H9 (cell line): ENCODE measurements at regions not wholly inside any gene's neighbourhood (a gene's known extent, or its start where the extent isn't known, plus 50 kb on each side); places are given as distances from the start of the nearest gene placed in this dataset.

ENCODE experiments used
- DNase-seq: peaks from one replicate; pipeline ENCODE4 v3.0.0-alpha.2; 2017
- H2AFZ ChIP-seq: one replicate; pipeline ENCODE4 v1.6.1; 2013; ENCODE audit warnings: mild to moderate bottlenecking, low read length, control low read depth, moderate library complexity
- H2AK5ac ChIP-seq: 2 replicates; pipeline ENCODE4 v1.6.1; 2013; ENCODE audit warnings: low read length, control low read depth, mixed read lengths; ENCODE audit not compliant: insufficient read length
- H2BK120ac ChIP-seq: one replicate; pipeline ENCODE4 v1.6.1; 2013; ENCODE audit warnings: low read depth, mild to moderate bottlenecking, low read length, control low read depth, inconsistent platforms; ENCODE audit not compliant: poor library complexity, severe bottlenecking
- H2BK12ac ChIP-seq: 2 replicates; pipeline ENCODE4 v1.6.1; 2013; ENCODE audit warnings: low read length, control low read depth, mixed read lengths, low read depth; ENCODE audit not compliant: insufficient read length
- H2BK15ac ChIP-seq: 2 replicates; pipeline ENCODE4 v1.6.1; 2013; ENCODE audit warnings: low read depth, low read length, control low read depth
- H2BK20ac ChIP-seq: one replicate; pipeline ENCODE4 v1.6.1; 2013; ENCODE audit warnings: low read depth, mild to moderate bottlenecking, low read length, control low read depth, inconsistent platforms; ENCODE audit not compliant: poor library complexity, severe bottlenecking
- H2BK5ac ChIP-seq: 2 replicates; pipeline ENCODE4 v1.6.1; 2013; ENCODE audit warnings: low read length, control low read depth, mixed read lengths; ENCODE audit not compliant: insufficient read length
- H3K14ac ChIP-seq: 2 replicates; pipeline ENCODE4 v1.6.1; 2013; ENCODE audit warnings: low read length, control low read depth; ENCODE audit not compliant: insufficient read depth
- H3K18ac ChIP-seq: 2 replicates; pipeline ENCODE4 v1.6.1; 2013; ENCODE audit warnings: low read depth, mild to moderate bottlenecking, mixed read lengths, low read length, control low read depth; ENCODE audit not compliant: insufficient read length
- H3K23ac ChIP-seq: 2 replicates; pipeline ENCODE4 v1.6.1; 2013; ENCODE audit warnings: low read length, control low read depth, mixed read lengths, low read depth; ENCODE audit not compliant: insufficient read length
- H3K23me2 ChIP-seq: 2 replicates; pipeline ENCODE4 v1.6.1; 2013; ENCODE audit warnings: low read depth, mild to moderate bottlenecking, mixed read lengths, low read length, control low read depth; ENCODE audit not compliant: insufficient read length, poor library complexity, severe bottlenecking
- H3K27ac ChIP-seq: 2 replicates; pipeline ENCODE4 v1.5.1; 2013; ENCODE audit warnings: low read length, control low read depth, mixed read lengths, low read depth; ENCODE audit not compliant: insufficient read length
- H3K27me3 ChIP-seq: 2 replicates; pipeline ENCODE4 v1.6.1; 2013; ENCODE audit warnings: low read length, control low read depth, inconsistent platforms; ENCODE audit not compliant: insufficient read depth
- H3K4ac ChIP-seq: 2 replicates; pipeline ENCODE4 v1.6.1; 2013; ENCODE audit warnings: low read depth, mild to moderate bottlenecking, control low read depth, inconsistent platforms, low read length, moderate library complexity
- H3K4me1 ChIP-seq: 2 replicates; pipeline ENCODE4 v1.6.1; 2013; ENCODE audit warnings: low read length, control low read depth, inconsistent platforms; ENCODE audit not compliant: insufficient read depth
- H3K4me2 ChIP-seq: 2 replicates; pipeline ENCODE4 v1.6.1; 2013; ENCODE audit warnings: low read length, control low read depth, mixed read lengths; ENCODE audit not compliant: insufficient read length, insufficient read depth
- H3K56ac ChIP-seq: 2 replicates; pipeline ENCODE4 v1.6.1; 2013; ENCODE audit warnings: low read depth, mild to moderate bottlenecking, mixed read lengths, low read length, control low read depth; ENCODE audit not compliant: insufficient read length
- H3K79me1 ChIP-seq: 2 replicates; pipeline ENCODE4 v1.6.1; 2013; ENCODE audit warnings: low read depth, mild to moderate bottlenecking, moderate library complexity, low read length, control low read depth, inconsistent platforms; ENCODE audit not compliant: insufficient read depth, poor library complexity, severe bottlenecking
- H3K79me2 ChIP-seq: 2 replicates; pipeline ENCODE4 v1.6.1; 2013; ENCODE audit warnings: low read length, control low read depth, inconsistent platforms; ENCODE audit not compliant: insufficient read depth
- H3K9ac ChIP-seq: 2 replicates; pipeline ENCODE4 v1.6.1; 2013; ENCODE audit warnings: low read length, control low read depth, mixed read lengths; ENCODE audit not compliant: insufficient read length; ENCODE audit errors: extremely low read depth
- H3K9me3 ChIP-seq: one replicate; pipeline ENCODE4 v1.6.1; 2013; ENCODE audit warnings: low read depth, low read length, inconsistent platforms; ENCODE audit not compliant: control insufficient read depth
- H3T11ph ChIP-seq: one replicate; pipeline ENCODE4 v1.6.1; 2013; ENCODE audit warnings: mild to moderate bottlenecking, low read length, control low read depth, inconsistent platforms
- H4K20me1 ChIP-seq: one replicate; pipeline ENCODE4 v1.6.1; 2013; ENCODE audit not compliant: control insufficient read depth, insufficient read length, insufficient read depth
- H4K5ac ChIP-seq: 2 replicates; pipeline ENCODE4 v1.6.1; 2013; ENCODE audit warnings: low read depth, mild to moderate bottlenecking, mixed read lengths, low read length, control low read depth; ENCODE audit not compliant: insufficient read length
- H4K8ac ChIP-seq: replicated peaks from 2 replicates; pipeline ENCODE4 v1.6.1; 2013; ENCODE audit warnings: low read length, control low read depth, mixed read lengths, low read depth; ENCODE audit not compliant: insufficient read length
- H4K91ac ChIP-seq: 2 replicates; pipeline ENCODE4 v1.6.1; 2013; ENCODE audit warnings: low read depth, mild to moderate bottlenecking, moderate library complexity, mixed read lengths, low read length, control low read depth; ENCODE audit not compliant: insufficient read length
- H3K27ac Mint-ChIP-seq, 3 experiments: 2 replicates in 2 of 3; 3 replicates in 1 of 3; pipeline ENCODE4 v1.8.0; 2020 to 2021; ENCODE audit warnings: mixed read lengths in 3 of 3, mild to moderate bottlenecking in 1 of 3, moderate library complexity in 1 of 3
- H3K27me3 Mint-ChIP-seq: 2 replicates; pipeline ENCODE4 v1.8.0; 2021; ENCODE audit warnings: low read depth, mild to moderate bottlenecking, moderate library complexity, mixed read lengths
- H3K36me3 Mint-ChIP-seq, 3 experiments: 2 replicates in 2 of 3; 3 replicates in 1 of 3; pipeline ENCODE4 v1.8.0; 2020 to 2021; ENCODE audit warnings: low read depth in 3 of 3, mixed read lengths in 3 of 3; ENCODE audit not compliant: insufficient read depth in 1 of 3
- H3K4me1 Mint-ChIP-seq, 2 experiments: 2 replicates each; pipeline ENCODE4 v1.8.0; 2020; ENCODE audit warnings: mixed read lengths in 2 of 2
- H3K4me3 Mint-ChIP-seq, 2 experiments: 2 replicates in 1 of 2; 3 replicates in 1 of 2; pipeline ENCODE4 v1.8.0; 2020 to 2021; ENCODE audit warnings: mild to moderate bottlenecking in 2 of 2, mixed read lengths in 2 of 2, moderate library complexity in 1 of 2
- H3K9me3 Mint-ChIP-seq, 2 experiments: 2 replicates in 1 of 2; 3 replicates in 1 of 2; pipeline ENCODE4 v1.8.0; 2020; ENCODE audit warnings: mild to moderate bottlenecking in 2 of 2, mixed read lengths in 2 of 2, moderate library complexity in 1 of 2
- CTCF ChIP-seq: fragments of 200-600 bp; sonication (generic); conservative IDR thresholded peaks from 3 replicates; pipeline ENCODE4 v1.8.0; 2021; ENCODE audit warnings: antibody characterized with exemption, mild to moderate bottlenecking
- WGBS: extraction: QIAGEN DNeasy Blood & Tissue Kit; methylation state at CpG from one replicate; pipeline ENCODE4 v1.1.7; 2013; ENCODE audit warnings: missing lambda C conversion rate, low lambda C conversion rate, mixed read lengths; ENCODE audit not compliant: insufficient read length; ENCODE audit errors: extremely low coverage; 5-methylcytosine and 5-hydroxymethylcytosine counted together

GRCh38 chr4:127001933-127002332 is 630.8 kb upstream of the INTU start:
- H3K4me3 Mint-ChIP-seq, result no peak overlapping the region

More at GRCh38 chr4:127001933-127002332, 630.8 kb upstream of the INTU start:
- Histone ChIP-seq H3K23ac (no peak overlapping the region), H3K9me3 (no peaks in the 10 kb centered on the region), H3T11ph (no peak overlapping the region), H3K14ac (no peak overlapping the region), H3K56ac (no peak overlapping the region), H2BK5ac (no peak overlapping the region), H4K8ac (no peak overlapping the region), H3K9ac (no peak overlapping the region), H3K79me2 (no peaks in the 10 kb centered on the region), H3K23me2 (no peaks in the 10 kb centered on the region), H2AFZ (no peak overlapping the region), H3K27ac (no peak overlapping the region), H3K4me1 (no peaks in the 10 kb centered on the region), H4K20me1 (no peaks in the 10 kb centered on the region), H2BK20ac (no peak overlapping the region), H3K79me1 (no peaks in the 10 kb centered on the region), H2BK120ac (no peak overlapping the region), H2BK12ac (no peak overlapping the region), H4K91ac (no peak overlapping the region), H2BK15ac (no peak overlapping the region), H3K4me2 (no peak overlapping the region), H3K4ac (no peak overlapping the region), H3K18ac (no peak overlapping the region), H4K5ac (no peak overlapping the region), H2AK5ac (no peak overlapping the region), H3K27me3 (no peaks in the 10 kb centered on the region)
- WGBS, result no CpG with 5 or more reads among the region's 2 CpGs
- Mint-ChIP-seq H3K27ac (no peak overlapping the region), H3K36me3 (no peaks in the 10 kb centered on the region), H3K4me1 (no peaks in the 10 kb centered on the region), H3K9me3 (no peaks in the 10 kb centered on the region), H3K27me3 (no peaks in the 10 kb centered on the region)
- no peak for DNase-seq
- TF ChIP-seq CTCF, result no peak
